Fibroblast of skin of right quadriceps (primary cell): ENCODE measurements at regions not wholly inside any gene's neighbourhood (a gene's known extent, or its start where the extent isn't known, plus 50 kb on each side); places are given as distances from the start of the nearest gene placed in this dataset.
"Not testable (repeated sequence)": the region's sequence is repeated elsewhere in the genome, so short reads cannot be mapped to it uniquely, and the experiment has no call there.

Experiments
- DNase-seq: peaks from one replicate; pipeline ENCODE4 v3.0.0-alpha.2; 2013

DNA sequence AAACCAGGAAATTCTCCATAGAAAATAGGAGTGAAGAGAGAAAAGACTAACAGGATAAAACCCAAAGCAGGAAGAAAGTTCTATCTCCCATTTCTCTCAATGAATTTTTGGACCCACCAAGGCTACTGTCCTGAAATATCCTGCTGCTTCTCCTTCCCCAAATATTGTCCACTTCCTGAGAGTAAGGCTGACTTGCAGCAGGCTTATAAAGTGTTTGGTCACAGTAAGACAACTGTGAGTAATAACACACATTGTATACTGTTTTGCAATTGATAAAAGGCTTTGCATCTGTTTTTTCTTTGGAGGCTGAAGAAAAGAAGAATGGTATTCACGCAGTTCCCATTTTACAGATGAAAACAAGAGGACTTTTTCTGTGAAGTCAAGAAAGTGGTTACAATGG, 52.8 kb downstream of the FOXD4L6 start:
- DNase-seq = not testable (repeated sequence)

- peak; percentile 12 for DNase-seq
Measured at GRCh38 chr9:41074356-41074942, 54.0 kb downstream of the FOXD4L6 start.

DNA sequence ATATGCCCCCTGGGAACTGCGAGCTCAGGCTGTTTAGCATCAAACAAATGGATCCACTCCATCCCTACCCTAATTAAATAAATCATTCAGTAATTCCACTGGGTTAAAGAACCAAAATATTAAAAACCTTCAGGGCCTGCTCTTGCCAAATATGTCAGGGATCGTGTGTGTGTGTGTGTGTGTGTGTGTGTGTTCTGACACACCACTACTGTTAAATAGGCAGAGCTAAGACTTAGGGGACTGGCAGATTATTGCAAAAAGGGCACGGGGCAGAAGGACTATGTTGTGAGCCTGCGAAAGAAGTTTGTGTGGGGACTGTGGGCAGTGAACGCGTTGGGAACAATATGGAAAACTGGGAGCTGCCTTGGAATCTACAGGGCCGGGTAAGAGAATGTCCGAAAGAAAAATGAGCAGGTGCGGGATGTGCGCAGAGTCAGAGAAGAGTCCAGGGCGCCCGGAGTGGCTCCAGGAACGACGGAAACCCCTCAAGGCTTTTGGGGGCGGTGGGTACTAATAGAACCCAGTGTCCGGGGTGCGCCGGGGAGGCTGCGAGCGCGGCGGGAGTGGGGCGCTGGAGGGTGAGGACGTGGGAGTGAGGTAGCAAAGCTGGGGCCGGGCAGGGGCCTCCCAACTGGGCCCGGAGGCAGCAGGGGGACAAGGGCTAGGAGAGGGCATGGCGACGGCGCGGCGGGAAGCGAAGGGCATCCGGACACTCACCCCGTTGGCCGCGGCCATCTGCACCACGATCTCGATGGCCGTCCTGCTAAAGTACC, 54.8 kb downstream of the FOXD4L6 start:
- peak; percentile 9 for DNase-seq

GRCh38 chr9:41064125-41064795, 64.2 kb downstream of the FOXD4L6 start:
- DNase-seq = peak; percentile 45

DNA sequence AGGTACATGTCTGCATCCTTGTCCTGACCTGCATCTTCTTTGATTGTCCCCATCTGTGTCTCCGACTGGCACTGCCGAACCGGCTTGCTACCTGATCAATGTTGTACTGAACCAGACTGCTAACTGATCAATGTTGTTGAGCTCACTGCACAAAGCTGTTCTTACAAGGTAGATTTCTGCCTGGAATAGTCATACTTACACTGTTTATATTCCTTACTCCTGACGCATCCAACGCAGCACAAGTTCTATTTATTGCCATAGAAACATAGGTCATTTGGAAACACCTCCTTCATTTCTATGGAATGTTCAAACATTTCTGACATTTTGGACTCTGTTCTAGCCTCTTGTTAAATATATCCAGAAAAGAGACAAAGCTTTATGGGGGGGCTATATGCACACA, 65.2 kb downstream of the FOXD4L6 start:
- peak; percentile 8 for DNase-seq

DNA sequence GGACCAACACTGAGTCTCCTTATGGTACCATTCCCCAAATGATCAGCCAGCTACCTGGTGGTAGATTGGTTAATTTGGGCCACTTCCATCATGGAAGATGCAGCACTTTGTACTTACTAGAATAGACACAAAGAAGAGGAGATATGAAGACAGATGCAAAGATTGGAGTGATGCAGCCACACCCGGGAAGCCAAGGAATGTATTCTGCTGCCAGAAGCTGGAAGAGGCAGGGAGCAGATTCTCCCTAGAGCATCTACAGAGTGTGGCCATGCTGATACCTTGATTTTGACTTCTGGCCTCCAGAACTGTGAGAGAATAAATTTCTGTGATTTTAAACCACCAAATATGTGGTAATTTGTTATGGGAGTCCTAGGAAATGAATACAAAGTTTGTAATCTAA, 68.9 kb downstream of the FOXD4L6 start:
- not testable (repeated sequence) for DNase-seq

DNA sequence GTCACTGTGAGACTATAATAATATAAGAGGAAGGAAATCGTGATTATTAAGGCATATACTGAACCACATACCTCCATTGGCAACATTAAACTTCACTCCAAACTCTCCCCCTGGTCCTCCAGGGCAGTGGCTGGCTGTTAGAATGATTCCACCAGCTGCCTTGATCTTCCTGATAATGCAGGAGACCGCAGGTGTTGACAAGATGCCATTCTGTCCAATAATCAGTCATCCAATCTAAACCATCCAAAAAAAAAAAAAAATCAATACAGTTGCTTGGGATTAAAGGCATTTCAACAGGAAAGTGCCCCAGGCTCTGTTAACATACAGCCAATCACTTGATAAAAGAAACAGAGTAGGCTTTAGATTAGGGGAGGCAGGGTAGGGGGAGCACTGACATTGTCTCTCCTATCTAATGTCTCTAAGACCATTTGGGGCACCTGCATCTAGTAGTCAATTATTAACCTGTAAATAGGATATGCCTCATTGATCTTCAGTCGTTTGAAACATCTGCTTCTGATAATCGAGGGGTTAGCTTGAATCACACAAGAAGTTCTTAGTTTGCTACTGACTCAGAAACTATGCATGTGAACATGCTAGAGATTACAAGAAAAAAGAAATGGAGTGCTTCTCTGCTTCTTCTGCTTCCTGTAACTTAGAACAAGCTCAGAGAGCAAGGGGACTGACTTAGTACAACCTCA, 74.7 kb downstream of the FOXD4L6 start:
- not testable (repeated sequence) for DNase-seq

DNA sequence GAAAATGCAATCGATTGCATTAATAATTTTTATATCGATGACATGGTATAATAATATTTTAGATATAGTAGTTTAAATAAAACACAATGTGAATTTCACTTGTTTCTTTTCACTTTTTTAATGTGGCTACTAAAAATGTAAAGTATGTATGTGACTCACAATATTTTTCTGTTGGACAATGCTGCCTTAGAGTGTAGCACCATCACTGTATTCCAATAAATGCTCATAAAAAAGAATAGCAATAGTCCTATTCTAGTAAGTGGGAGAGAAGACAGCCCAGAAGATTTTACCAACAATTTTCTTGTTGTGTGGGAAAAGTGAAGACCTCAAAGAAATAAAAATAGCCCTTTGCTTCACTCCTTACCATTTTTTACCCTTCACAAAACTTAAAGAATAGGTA, 79.8 kb downstream of the FOXD4L6 start:
- DNase-seq = not testable (repeated sequence)

DNA sequence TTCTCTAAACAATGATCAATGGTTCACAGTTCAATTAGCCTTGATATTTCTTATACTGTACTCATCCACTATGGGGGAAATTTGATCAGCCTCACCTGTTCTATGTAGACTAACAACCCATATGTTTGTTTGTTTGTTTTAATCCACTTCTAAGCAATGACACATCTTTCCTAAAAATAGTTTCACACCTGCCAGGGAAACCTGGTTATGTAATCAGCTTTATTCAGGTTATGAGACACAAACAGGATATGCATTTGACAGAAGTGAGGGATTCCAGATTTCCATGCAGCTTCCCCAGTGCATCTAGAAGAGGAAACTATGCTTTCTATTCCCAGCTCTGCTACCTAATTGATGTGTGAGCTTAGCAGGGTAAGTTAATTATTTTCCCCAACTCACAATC, 80.7 kb downstream of the FOXD4L6 start:
- DNase-seq = not testable (repeated sequence)

GRCh38 chr9:41044930-41045329, 83.6 kb downstream of the FOXD4L6 start:
- DNase-seq = not testable (repeated sequence)

DNA sequence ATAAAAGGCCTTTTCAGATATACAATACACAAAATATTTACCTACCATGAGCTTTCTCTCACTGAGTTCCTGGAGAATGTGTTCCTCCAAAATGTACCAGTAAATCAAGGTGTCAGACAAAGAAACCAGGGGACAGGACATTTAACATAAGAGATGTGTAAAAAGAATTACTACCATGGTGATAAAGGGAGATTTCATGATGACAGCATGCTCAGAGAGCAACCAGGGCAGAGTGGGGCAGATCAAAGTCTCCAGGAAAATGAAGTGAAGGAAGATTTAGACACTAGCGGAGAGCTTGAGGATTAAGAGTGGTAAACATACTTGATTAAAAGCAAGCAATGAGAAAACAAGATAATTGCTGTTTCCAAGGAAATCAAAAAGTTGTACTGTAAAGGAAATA, 85.0 kb downstream of the FOXD4L6 start:
- not testable (repeated sequence) for DNase-seq

- DNase-seq = not testable (repeated sequence)
Measured at GRCh38 chr9:41042111-41042510, 86.4 kb downstream of the FOXD4L6 start.

GRCh38 chr9:41040705-41041342, 87.7 kb downstream of the FOXD4L6 start:
- peak; percentile 44 for DNase-seq

DNA sequence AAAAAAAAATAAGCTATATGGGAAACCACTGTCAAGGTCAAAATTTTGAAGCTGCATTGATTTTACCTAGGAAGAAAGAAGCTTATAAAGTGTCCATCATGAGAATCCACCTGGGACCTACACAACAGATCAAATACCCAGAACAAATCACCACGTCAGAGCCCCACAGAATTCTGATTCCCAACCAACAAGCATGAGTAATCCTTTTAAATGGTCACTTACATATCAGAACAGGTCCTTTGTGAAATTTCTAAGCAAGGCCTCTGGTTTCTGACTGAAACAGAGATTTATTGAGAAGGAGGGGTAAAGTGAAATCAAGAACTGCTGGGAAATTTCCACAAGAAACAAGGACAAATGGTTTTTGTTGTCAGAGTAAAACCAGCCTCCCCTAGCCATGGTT, 93.2 kb downstream of the FOXD4L6 start:
- DNase-seq = peak; percentile 50

DNA sequence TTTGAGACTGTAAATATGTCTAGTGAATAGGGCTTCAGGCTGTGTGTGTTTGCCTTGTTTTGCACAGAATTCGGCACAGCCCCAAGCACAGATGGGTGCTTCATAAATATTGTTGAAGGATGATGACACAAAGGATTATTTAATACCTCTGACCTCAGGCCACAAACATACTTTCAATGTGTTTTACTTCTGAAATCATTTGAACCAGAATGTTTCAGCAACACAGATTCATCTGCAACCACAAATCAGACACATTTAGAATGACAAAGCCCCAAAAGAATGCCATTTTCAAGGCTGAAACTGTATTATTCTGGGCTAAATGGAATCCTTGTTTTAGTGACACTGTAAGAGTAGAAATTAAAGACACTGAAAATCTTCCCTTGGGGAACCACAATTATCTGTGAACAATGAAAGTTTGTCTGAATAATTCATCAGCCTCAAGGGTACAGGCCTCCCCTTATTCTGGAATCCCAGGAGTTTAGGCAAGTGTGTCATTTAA, 93.7 kb downstream of the FOXD4L6 start:
- peak; percentile 97 for DNase-seq

- peak; percentile 53 for DNase-seq
Measured at GRCh38 chr9:41033877-41034276, 94.6 kb downstream of the FOXD4L6 start.

DNA sequence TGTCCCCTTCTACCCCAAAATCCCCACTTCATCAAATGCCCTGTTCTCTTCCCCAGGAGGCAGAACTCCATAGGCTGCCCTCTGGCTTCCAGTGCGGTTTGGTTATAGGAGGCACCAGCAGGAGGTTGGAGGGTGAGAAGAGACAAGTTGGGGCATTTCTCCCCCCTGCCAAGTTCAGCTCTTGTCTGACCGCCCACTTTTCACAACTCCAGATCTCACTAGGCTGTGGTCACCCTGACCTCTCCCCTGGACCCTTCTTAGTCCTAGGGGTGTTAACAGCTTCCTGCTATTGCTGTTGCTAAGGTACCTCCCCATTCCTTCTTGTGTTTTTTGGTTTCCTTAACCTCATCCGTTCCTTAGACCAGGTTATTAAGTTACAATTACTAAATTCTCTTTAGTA, 95.1 kb downstream of the FOXD4L6 start:
- DNase-seq = not testable (repeated sequence)

DNA sequence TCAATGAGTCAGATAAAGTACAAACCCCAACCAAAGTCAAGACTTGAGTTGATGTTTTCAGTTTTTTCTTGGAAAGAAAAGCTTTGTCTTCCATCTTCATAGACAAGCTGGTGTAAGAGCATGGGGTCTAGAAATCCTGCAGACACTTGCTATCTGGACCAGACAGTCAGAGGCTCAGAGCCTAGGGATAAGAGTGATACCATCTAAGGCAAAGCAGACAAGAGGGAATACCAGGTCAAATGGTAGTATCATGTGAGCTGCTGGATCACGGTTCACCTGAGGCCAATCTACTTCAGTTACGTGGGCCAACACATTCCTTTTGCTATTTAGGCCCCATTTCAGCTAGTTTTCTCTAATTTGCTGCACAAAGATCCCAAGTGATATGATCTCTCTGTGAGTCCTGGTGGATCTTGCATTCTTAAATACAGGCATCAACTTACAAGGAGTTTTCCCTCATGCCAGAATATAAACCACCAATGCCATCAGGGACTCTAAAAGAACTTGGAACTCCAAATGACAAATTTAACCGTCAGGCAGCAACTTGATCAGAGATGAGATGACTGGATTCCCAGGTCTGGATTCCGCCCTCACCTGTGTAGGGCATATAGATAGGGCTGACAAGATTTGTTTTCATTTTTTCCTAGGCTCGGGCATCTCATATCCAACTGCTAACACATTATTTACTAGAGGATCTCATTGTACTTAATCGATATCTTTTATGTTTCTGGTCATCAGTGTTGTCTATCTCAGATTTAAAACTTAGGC, 101.4 kb downstream of the FOXD4L6 start:
- DNase-seq = not testable (repeated sequence)

DNA sequence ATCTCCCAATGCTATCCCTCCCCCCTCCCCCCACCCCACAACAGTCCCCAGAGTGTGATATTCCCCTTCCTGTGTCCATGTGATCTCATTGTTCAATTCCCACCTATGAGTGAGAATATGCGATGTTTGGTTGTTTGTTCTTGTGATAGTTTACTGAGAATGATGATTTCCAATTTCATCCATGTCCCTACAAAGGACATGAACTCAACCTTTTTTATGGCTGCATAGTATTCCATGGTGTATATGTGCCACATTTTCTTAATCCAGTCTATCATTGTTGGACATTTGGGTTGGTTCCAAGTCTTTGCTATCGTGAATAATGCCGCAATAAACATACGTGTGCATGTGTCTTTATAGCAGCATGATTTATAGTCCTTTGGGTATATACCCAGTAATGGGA, 106.1 kb downstream of the FOXD4L6 start:
- not testable (repeated sequence) for DNase-seq

- DNase-seq = peak; percentile 35
Measured at GRCh38 chr9:41019858-41020562, 108.5 kb downstream of the FOXD4L6 start.

GRCh38 chr9:41018948-41019347, 109.5 kb downstream of the FOXD4L6 start:
- DNase-seq = not testable (repeated sequence)
